ENCODE measurements at regions not wholly inside any gene's neighbourhood (a gene's known extent, or its start where the extent isn't known, plus 50 kb on each side); places are given as distances from the start of the nearest gene placed in this dataset.

- TF ChIP-seq CTCF (IDR thresholded peaks at IDR 0.05) (no peak), POLR2A (IDR thresholded peaks at IDR 0.05) (no peak)
These were observed 117.5 kb upstream of the ZNF462 start for GRCh38 chr9:106745457-106745856.

All from lower leg skin (tissue), 3 donors.